GM18505 (cell line): ENCODE measurements at regions not wholly inside any gene's neighbourhood (a gene's known extent, or its start where the extent isn't known, plus 50 kb on each side); places are given as distances from the start of the nearest gene placed in this dataset.
"Not testable (repeated sequence)": the region's sequence is repeated elsewhere in the genome, so short reads cannot be mapped to it uniquely, and the experiment has no call there.

Experiments
- ATAC-seq: cut with Tn5 transposase; IDR thresholded peaks from one replicate; pipeline ENCODE4 v1.9.1; 2021; ENCODE audit not compliant: unreplicated experiment
- POLR2A ChIP-seq: IDR thresholded peaks from 4 replicates; pipeline ENCODE4 v1.6.1; 2011; ENCODE audit warnings: borderline replicate concordance; ENCODE audit not compliant: insufficient read depth, insufficient read length; ENCODE audit errors: extremely low read depth

DNA sequence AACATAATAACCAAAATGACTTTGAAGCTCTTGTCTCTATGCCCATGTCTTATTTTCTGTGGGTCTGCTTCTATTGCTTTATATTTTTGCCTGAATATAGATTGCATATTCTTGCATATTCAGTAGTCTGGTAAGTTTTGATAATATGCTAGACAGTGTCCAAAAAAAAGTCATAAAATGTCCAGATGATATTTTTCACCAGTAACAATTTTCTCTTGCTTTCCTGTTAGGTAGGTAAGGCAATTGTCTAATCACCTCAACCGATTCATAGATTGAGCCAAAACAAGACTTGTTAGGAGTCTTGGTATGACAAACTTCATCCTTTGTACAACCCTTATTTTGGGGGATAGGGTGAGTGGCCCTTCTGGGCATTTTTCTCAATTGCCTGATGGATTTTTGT is 277.0 kb upstream of the NRP1 start:
- TF ChIP-seq POLR2A, result no peak
- no peak for ATAC-seq

DNA sequence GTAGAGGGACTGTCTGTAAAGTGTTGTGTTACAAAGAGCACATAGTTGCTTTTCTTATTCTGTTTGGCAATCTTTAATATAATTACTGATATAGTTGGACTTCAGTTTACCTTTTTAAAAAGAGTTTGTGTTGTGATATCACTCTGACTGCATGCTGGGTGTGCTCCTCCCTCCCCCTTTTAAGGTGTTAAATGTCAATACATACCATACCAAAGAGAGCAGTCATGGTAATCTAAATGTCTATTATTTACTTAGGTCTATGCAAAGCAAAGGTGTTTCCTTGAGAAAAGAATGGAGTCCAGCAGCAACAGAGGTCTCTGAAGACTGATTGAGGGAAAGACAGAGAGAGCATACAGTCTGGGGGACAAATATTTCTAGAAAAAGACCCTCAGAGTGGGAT is 275.1 kb upstream of the NRP1 start:
- ATAC-seq, result no peak
- no peak for TF ChIP-seq POLR2A

DNA sequence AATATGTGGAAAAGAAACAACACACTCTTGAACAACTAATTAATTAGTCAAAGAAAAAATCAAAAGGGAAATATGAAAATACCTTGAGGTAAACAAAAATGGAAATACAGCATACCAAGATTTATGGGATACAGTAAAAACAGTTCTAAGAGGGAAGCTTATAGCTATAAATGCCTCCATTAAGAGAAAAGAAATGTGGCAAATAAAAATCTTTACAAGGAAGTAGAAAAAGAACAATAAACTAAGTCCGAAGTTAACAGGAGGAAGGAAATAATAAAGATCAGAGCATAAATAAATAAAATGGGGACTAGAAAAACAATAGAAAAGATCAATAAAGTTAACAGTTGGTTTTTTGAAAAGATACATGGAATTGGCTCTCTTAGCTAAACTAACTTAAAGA is 267.8 kb upstream of the NRP1 start:
- TF ChIP-seq POLR2A, result no peak
- ATAC-seq, result no peak

DNA sequence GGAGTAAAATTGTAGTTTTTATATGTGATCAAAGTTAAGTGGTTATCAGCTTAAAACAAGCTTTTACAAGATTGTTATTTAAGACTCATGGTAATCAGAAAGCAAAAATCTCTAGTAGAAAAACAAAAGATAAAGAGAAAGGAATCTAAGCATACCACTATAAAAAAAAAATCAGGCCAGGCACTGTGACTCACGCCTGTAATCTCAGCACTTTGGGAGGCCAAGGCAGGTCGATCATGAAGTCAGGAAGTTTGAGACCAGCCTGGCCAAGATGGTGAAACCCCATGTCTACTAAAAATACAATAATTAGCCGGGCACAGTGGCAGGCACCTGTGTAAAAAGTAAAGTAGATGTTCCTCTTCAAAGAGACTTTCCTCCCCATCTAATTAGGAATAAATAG is 265.9 kb upstream of the NRP1 start:
- no peak for ATAC-seq
- TF ChIP-seq POLR2A, result no peak

DNA sequence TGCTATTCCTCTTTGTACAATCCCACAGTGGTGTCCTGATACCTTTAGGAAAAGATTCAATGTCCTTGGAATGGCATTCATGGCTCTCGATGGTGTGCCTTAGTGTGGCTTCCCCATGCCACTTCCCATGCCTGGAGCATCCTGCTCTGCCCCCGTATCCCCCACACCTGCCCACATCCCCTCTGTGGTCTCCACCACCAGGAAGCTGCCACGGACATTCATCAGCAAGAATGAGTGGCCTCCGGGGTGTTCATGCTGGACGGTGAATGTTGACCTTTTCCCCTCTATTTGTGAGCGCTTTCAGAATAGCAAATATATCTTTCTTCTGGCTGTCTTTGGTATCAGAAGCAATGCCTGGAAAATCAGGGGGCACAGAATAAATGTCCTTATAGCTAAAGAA is 262.0 kb upstream of the NRP1 start:
- ATAC-seq, result no peak
- no peak for TF ChIP-seq POLR2A

DNA sequence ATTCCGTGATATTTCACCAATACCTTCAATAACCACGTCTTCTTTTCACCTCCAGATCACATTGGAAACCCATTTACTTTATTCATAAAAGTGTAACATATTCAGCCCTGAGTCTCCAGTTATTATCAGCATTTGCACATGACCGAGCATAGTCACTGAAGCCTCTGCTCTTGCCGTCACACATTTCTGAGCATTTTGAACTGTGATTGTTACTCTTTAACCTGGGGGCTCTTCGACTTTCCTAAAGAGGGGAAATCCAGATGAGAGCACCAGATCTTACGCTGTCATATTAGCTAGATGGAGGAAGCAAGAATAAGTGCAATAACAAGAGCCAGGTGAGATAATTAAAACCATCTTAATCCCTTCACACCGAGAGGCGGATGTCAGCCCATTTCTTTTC is 260.0 kb upstream of the NRP1 start:
- no peak for ATAC-seq
- no peak for TF ChIP-seq POLR2A

GRCh38 chr10:33588974-33589600 is 254.6 kb upstream of the NRP1 start:
- no peak for ATAC-seq
- TF ChIP-seq POLR2A, result no peak

DNA sequence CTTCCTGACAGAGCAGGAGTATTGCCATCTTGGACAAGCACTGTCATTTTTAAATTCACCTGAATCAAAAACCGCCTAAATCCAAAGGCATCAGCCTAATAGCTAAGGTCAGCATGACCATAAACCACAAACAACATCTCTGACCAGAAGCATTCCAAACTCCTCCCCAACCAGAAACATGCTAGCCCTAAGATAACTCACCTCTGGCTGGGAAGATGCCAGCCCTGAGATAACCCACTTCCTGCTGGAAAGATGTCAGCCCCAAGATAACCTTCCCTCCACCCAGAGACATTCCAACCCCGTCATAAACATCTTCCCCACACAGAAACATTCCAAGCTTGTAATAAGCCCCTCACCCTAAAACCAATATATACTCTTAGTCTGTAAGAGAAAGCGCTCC is 250.1 kb upstream of the NRP1 start:
- ATAC-seq, result not testable (repeated sequence)

- no peak for ATAC-seq
- TF ChIP-seq POLR2A, result no peak
Measured at GRCh38 chr10:33579996-33580395, 245.5 kb upstream of the NRP1 start.

DNA sequence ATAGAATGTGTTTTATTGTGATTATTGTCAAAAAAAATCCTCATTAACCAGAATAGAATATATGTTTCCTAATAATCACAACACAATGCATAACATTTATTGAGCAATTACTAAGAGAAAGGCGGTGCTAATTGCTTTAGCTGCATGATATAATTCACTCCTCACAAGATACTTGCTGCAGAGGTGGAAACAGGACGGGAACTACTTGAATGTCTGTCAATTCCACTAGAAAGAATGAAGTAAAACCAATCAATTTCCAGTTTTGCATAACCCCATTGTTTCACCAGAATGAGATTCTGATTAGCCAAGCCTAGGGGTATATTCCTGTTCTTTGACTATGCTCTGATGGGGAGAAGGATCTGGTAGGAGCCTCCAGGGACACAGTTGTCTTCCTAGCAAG is 239.1 kb upstream of the NRP1 start:
- ATAC-seq, result no peak
- no peak for TF ChIP-seq POLR2A

GRCh38 chr10:33571616-33572015 is 237.1 kb upstream of the NRP1 start:
- ATAC-seq, result no peak

DNA sequence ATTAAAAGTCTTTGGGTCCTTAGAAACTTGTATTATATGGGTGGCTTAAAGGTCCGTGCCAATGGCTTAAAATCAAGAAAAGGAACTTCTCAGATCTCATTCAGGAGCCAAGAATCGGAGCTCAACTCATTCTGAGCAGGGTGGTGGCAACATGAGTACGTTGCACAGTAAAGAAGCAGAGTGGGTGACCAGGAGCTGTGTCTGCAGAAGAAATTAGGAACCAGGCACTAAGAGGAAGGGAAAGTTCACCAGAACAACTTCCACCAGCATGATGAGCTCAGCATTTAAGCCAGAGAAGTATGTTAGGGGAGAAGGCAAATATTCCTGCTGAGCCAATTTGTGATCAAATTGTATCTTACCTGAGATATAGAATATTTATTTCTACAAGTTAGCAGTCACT is 236.0 kb upstream of the NRP1 start:
- no peak for ATAC-seq
- TF ChIP-seq POLR2A, result no peak

More at GRCh38 chr10:33571616-33572015, 237.1 kb upstream of the NRP1 start:
- no peak for TF ChIP-seq POLR2A

DNA sequence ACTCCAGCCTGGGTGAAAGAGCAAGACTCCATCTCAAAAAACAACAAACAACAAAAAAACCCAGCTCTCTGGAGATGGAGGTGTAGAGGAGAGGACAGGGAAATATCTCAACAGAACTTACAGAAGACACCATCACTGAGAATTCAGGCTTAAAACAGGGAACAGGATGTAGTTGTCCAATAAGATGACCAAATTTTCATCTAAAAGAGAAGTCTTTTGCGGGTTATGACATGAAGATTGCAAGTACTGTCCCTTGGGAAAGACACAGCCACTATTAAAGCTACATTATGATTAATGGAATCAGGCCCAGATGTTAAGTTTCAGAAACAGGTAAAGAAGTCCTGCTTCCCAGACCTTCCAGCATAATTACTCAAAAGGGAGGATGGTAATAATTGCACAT is 235.2 kb upstream of the NRP1 start:
- no peak for ATAC-seq

DNA sequence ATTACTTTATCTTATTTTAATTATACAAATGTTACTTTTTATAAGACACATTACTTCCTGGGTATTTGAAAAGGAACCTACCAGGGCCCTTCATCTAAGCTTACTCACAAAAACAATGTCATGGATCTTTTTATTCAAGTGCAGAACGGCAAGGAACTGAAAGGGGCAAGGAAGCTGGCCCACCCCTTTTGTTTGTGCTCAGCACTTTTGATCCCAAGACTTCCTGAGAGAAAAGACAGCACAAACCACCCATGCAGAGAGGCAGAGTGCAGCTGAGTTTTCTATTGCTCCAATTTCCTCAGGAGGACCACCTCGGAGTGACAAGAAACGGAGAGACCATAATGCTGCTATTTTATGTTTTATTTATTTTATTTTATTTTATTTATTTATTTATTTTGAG is 232.0 kb upstream of the NRP1 start:
- TF ChIP-seq POLR2A, result no peak
- ATAC-seq, result no peak

More for the DNA sequence above, 235.2 kb upstream of the NRP1 start:
- TF ChIP-seq POLR2A, result no peak

GRCh38 chr10:33566001-33566400 is 231.5 kb upstream of the NRP1 start:
- no peak for TF ChIP-seq POLR2A
- no peak for ATAC-seq

GRCh38 chr10:33565231-33565630 is 230.8 kb upstream of the NRP1 start:
- no peak for ATAC-seq
- no peak for TF ChIP-seq POLR2A

DNA sequence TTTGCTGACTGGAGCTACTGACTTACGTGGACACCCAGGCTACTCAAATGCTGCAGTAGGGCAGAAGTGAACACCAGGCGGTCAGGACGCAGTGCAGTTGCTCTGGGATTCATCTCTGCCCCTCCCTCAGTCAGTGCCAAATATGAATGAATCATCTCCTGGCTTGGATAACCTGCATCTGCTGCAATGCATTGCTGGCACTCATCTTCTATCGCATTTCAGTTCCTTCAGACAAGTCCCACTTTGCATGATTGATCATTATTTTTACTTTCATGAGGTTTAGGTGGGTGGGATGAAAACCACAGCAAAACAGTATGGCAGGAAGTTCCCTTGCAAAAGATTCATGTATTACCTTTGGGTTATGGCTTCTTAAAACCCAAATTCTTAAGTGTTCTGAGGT is 224.6 kb upstream of the NRP1 start:
- TF ChIP-seq POLR2A, result no peak
- ATAC-seq, result no peak
